DMS 273 (cell line): ENCODE measurements at regions not wholly inside any gene's neighbourhood (a gene's known extent, or its start where the extent isn't known, plus 50 kb on each side); places are given as distances from the start of the nearest gene placed in this dataset.

Source experiments
- DNase-seq: peaks from one replicate; lab custom pipeline; 2025; ENCODE audit not compliant: unreplicated experiment; lab: John Stamatoyannopoulos, UW

- DNase-seq = no peak
These were observed 68.8 kb upstream of the MDGA2 start for GRCh38 chr14:47744155-47744554.

GRCh38 chr14:47739541-47739940, 64.1 kb upstream of the MDGA2 start:
- no peak for DNase-seq

- DNase-seq = no peak
These were observed 54.9 kb upstream of the MDGA2 start for GRCh38 chr14:47730296-47730695.
